ENCODE measurements at regions not wholly inside any gene's neighbourhood (a gene's known extent, or its start where the extent isn't known, plus 50 kb on each side); places are given as distances from the start of the nearest gene placed in this dataset.

GRCh38 chr4:34328939-34329338, 1915.4 kb downstream of the ARAP2 start:
- TF ChIP-seq RNF2 (IDR thresholded peaks at IDR 0.05; ENCODE audit: borderline replicate concordance, low read depth) (no peak), FOXS1 (CRISPR knock-in tag; IDR thresholded peaks at IDR 0.05) (no peak), CTCF (IDR thresholded peaks at IDR 0.05) (no peak)
